ENCODE measurements at regions not wholly inside any gene's neighbourhood (a gene's known extent, or its start where the extent isn't known, plus 50 kb on each side); places are given as distances from the start of the nearest gene placed in this dataset.

- Histone ChIP-seq H3K36me3 (no peaks in the 10 kb centered on the region), H3K4me1 (no peaks in the 10 kb centered on the region), H3K27ac (no peak overlapping the region), H3K9me3 (no peaks in the 10 kb centered on the region), H3K27me3 (no peaks in the 10 kb centered on the region), H3K4me3 (replicated peaks in 1 of 3) (no peak overlapping the region)
- WGBS, 2 donors, result 83 to 86% methylated on average over 2 of the region's 2 CpGs
- intact Hi-C loops (cut with DNase I), result no loop called here
- DNase-seq, result no peak
- TF ChIP-seq POLR2A (IDR thresholded peaks at IDR 0.05) (no peak), CTCF (IDR thresholded peaks at IDR 0.05) (no peak)
Measured at GRCh38 chr9:99606296-99606695, 215.4 kb upstream of the NR4A3 start.

GRCh38 chr9:99606957-99607356 lies 214.7 kb upstream of the NR4A3 start:
- TF ChIP-seq POLR2A (IDR thresholded peaks at IDR 0.05) (no peak), CTCF (IDR thresholded peaks at IDR 0.05) (no peak)
- H3K27me3 ChIP-seq, result no peaks in the 10 kb centered on the region
- WGBS, 2 donors, result 37 to 39% methylated on average over 4 of the region's 4 CpGs
- H3K4me3 ChIP-seq (replicated peaks in 1 of 3), result no peak overlapping the region
- no peaks in the 10 kb centered on the region for H3K9me3 ChIP-seq
- H3K4me1 ChIP-seq, result no peaks in the 10 kb centered on the region
- intact Hi-C loops (cut with DNase I), result no loop called here
- H3K27ac ChIP-seq, result no peak overlapping the region
- no peaks in the 10 kb centered on the region for H3K36me3 ChIP-seq
- DNase-seq, result no peak

- Histone ChIP-seq H3K9me3 (no peaks in the 10 kb centered on the region), H3K4me3 (replicated peaks in 1 of 3) (no peak overlapping the region), H3K27ac (no peak overlapping the region), H3K4me1 (no peaks in the 10 kb centered on the region), H3K27me3 (no peaks in the 10 kb centered on the region), H3K36me3 (no peaks in the 10 kb centered on the region)
- DNase-seq, result no peak
- 81 to 100% methylated on average over 1 of the region's 1 CpG for WGBS, 2 donors
- intact Hi-C loops (cut with DNase I), result no loop called here
- no peak for TF ChIP-seq POLR2A (IDR thresholded peaks at IDR 0.05)
- no peak for TF ChIP-seq CTCF (IDR thresholded peaks at IDR 0.05)
Measured at GRCh38 chr9:99607842-99608448, 213.7 kb upstream of the NR4A3 start.

- WGBS, 2 donors, result 90 to 94% methylated on average over 5 of the region's 5 CpGs
- intact Hi-C loops (cut with DNase I), result no loop called here
- no peaks in the 10 kb centered on the region for H3K9me3 ChIP-seq
- no peaks in the 10 kb centered on the region for H3K36me3 ChIP-seq
- H3K27ac ChIP-seq, result no peak overlapping the region
- TF ChIP-seq POLR2A (IDR thresholded peaks at IDR 0.05) (no peak), CTCF (IDR thresholded peaks at IDR 0.05) (no peak)
- no peaks in the 10 kb centered on the region for H3K4me1 ChIP-seq
- no peaks in the 10 kb centered on the region for H3K27me3 ChIP-seq
- DNase-seq, result no peak
- no peak overlapping the region for H3K4me3 ChIP-seq (replicated peaks in 1 of 3)
Measured at GRCh38 chr9:99614341-99614740, 207.3 kb upstream of the NR4A3 start.

GRCh38 chr9:99621040-99621439 lies 200.6 kb upstream of the NR4A3 start:
- no peaks in the 10 kb centered on the region for H3K9me3 ChIP-seq
- no peaks in the 10 kb centered on the region for H3K27me3 ChIP-seq
- H3K27ac ChIP-seq, result no peak overlapping the region
- H3K4me3 ChIP-seq (replicated peaks in 1 of 3), result no peak overlapping the region
- DNase-seq, result no peak
- WGBS, 2 donors, result 67 to 76% methylated on average over 1 of the region's 1 CpG
- intact Hi-C loops (cut with DNase I), result no loop called here
- no peaks in the 10 kb centered on the region for H3K4me1 ChIP-seq
- TF ChIP-seq CTCF (IDR thresholded peaks at IDR 0.05) (no peak), POLR2A (IDR thresholded peaks at IDR 0.05) (no peak)
- no peaks in the 10 kb centered on the region for H3K36me3 ChIP-seq

Measured in thyroid gland (tissue), 4 donors.